ENCODE measurements at regions not wholly inside any gene's neighbourhood (a gene's known extent, or its start where the extent isn't known, plus 50 kb on each side); places are given as distances from the start of the nearest gene placed in this dataset.

GRCh38 chr11:43550714-43551113 is 129.8 kb upstream of the HSD17B12 start:
- TF ChIP-seq CSRNP3 (CRISPR knock-in tag; IDR thresholded peaks at IDR 0.05) (no peak), OSR1 (CRISPR knock-in tag; IDR thresholded peaks at IDR 0.05) (no peak), POU6F1 (CRISPR knock-in tag; IDR thresholded peaks at IDR 0.05; ENCODE audit: borderline replicate concordance, low read depth) (no peak), BACH2 (CRISPR knock-in tag; IDR thresholded peaks at IDR 0.05; ENCODE audit: borderline replicate concordance) (no peak), ZC3H10 (CRISPR knock-in tag; IDR thresholded peaks at IDR 0.05) (no peak), TSHZ2 (CRISPR knock-in tag; IDR thresholded peaks at IDR 0.05) (no peak), ZFP30 (CRISPR knock-in tag; IDR thresholded peaks at IDR 0.05) (no peak), ARNTL (CRISPR knock-in tag; IDR thresholded peaks at IDR 0.05; ENCODE audit: borderline replicate concordance, low read depth) (no peak), CSDC2 (CRISPR knock-in tag; IDR thresholded peaks at IDR 0.05) (no peak), PPARA (CRISPR knock-in tag; IDR thresholded peaks at IDR 0.05; ENCODE audit: borderline replicate concordance) (no peak), TCF4 (CRISPR knock-in tag; IDR thresholded peaks at IDR 0.05; ENCODE audit: borderline replicate concordance) (no peak), ISL1 (CRISPR knock-in tag; IDR thresholded peaks at IDR 0.05) (no peak), CREB5 (CRISPR knock-in tag; IDR thresholded peaks at IDR 0.05; ENCODE audit: low read depth) (no peak)

GRCh38 chr11:43554148-43554473 is 126.4 kb upstream of the HSD17B12 start:
- TF ChIP-seq PPARA (CRISPR knock-in tag; IDR thresholded peaks at IDR 0.05; ENCODE audit: borderline replicate concordance) (no peak), ZNF70 (CRISPR knock-in tag; IDR thresholded peaks at IDR 0.05) (no peak)
- no peak for ATAC-seq

More at GRCh38 chr11:43550714-43551113, 129.8 kb upstream of the HSD17B12 start:
- no peak for ATAC-seq

- no peak for ATAC-seq
- TF ChIP-seq ESRRG (CRISPR knock-in tag; IDR thresholded peaks at IDR 0.05) (no peak), ZNF8 (CRISPR knock-in tag; IDR thresholded peaks at IDR 0.05) (no peak), TSHZ2 (CRISPR knock-in tag; IDR thresholded peaks at IDR 0.05) (no peak), OSR1 (CRISPR knock-in tag; IDR thresholded peaks at IDR 0.05) (no peak), ISL1 (CRISPR knock-in tag; IDR thresholded peaks at IDR 0.05) (no peak), TCF4 (CRISPR knock-in tag; IDR thresholded peaks at IDR 0.05; ENCODE audit: borderline replicate concordance) (no peak), SNAI2 (CRISPR knock-in tag; IDR thresholded peaks at IDR 0.05) (no peak), BACH2 (CRISPR knock-in tag; IDR thresholded peaks at IDR 0.05; ENCODE audit: borderline replicate concordance) (no peak), ZFP3 (CRISPR knock-in tag; IDR thresholded peaks at IDR 0.05) (no peak), ARNTL (CRISPR knock-in tag; IDR thresholded peaks at IDR 0.05; ENCODE audit: borderline replicate concordance, low read depth) (no peak)
These were observed 125.4 kb upstream of the HSD17B12 start for GRCh38 chr11:43555186-43555585.

All from SK-N-SH treated with all-trans-retinoic acid at 6 μM for 48 hours (cell line).